ENCODE measurements at regions not wholly inside any gene's neighbourhood (a gene's known extent, or its start where the extent isn't known, plus 50 kb on each side); places are given as distances from the start of the nearest gene placed in this dataset.

DNA sequence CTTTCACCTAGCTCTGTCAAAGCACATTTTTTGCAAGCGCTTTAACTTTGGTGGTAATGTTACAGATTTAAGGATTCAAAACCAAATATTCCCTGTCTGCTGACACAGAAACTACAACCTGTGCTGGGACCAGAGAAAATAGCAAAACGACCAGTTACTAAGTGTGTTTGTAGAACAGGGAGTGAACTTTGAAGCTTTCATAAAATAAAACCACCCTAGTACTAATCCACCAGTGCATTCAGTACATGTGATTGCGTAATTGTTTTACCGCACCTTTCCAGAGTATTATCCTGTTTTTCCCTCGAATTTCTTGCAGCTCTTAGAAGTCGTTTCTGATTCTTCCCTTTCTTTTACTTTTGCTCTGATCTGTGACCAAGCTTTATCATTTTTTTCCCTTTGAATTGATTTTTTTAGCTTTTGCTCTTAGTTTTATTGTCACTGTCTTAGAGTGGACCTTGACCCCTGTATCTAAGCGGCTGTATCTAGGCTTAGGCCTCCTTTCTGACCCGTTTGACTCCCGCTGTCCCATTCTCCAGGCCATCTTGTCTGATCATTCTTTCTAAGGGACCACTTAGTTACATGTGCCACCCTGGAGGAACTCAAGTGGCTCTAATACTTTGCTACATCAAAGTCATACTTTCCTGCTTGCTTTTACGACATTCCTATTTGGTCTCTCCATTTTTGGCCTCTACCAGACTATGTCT lies 429.4 kb downstream of the PCNX1 start:
- Histone ChIP-seq H2AFZ (ENCODE audit: low read length) (no peak overlapping the region), H3T11ph (ENCODE audit: low read length) (no peak overlapping the region), H2AK5ac (ENCODE audit: insufficient read length, low read length) (no peak overlapping the region), H3K27ac (ENCODE audit: insufficient read length, low read depth, low read length) (no peak overlapping the region), H3K9me3 (ENCODE audit: control insufficient read depth, low read depth, low read length) (no peaks in the 10 kb centered on the region), H2BK5ac (ENCODE audit: insufficient read length, low read length) (no peak overlapping the region), H3K23ac (ENCODE audit: insufficient read length, low read depth, low read length) (no peak overlapping the region), H3K27me3 (ENCODE audit: insufficient read depth, low read length) (no peaks in the 10 kb centered on the region), H2BK15ac (ENCODE audit: low read depth, low read length) (no peak overlapping the region), H2BK12ac (ENCODE audit: insufficient read length, low read depth, low read length) (no peak overlapping the region), H3K4me1 (ENCODE audit: insufficient read depth, low read length) (no peaks in the 10 kb centered on the region; the same call in 1 of the 2 replicates), H3K18ac (ENCODE audit: insufficient read length, low read depth, low read length) (no peak overlapping the region), H4K20me1 (ENCODE audit: control insufficient read depth, insufficient read depth, insufficient read length) (no peaks in the 10 kb centered on the region), H3K14ac (ENCODE audit: insufficient read depth, low read length) (no peak overlapping the region), H3K79me2 (ENCODE audit: insufficient read depth, low read length) (peaks cover 15% of the 10 kb centered on the region; the same call in 1 of the 2 replicates), H4K91ac (ENCODE audit: insufficient read length, low read depth, low read length) (no peak overlapping the region), H3K4ac (ENCODE audit: low read depth, low read length) (no peak overlapping the region), H4K5ac (ENCODE audit: insufficient read length, low read depth, low read length) (no peak overlapping the region), H3K4me2 (ENCODE audit: insufficient read depth, insufficient read length, low read length) (no peak overlapping the region), H2BK120ac (ENCODE audit: low read depth, low read length, poor library complexity, severe bottlenecking) (no peak overlapping the region), H3K9ac (ENCODE audit: extremely low read depth, insufficient read length, low read length) (no peak overlapping the region), H3K23me2 (ENCODE audit: insufficient read length, low read depth, low read length, poor library complexity, severe bottlenecking) (no peaks in the 10 kb centered on the region), H4K8ac (replicated peaks; ENCODE audit: insufficient read length, low read depth, low read length) (no peak overlapping the region), H3K79me1 (ENCODE audit: insufficient read depth, low read depth, low read length, poor library complexity, severe bottlenecking) (peaks cover 11% of the 10 kb centered on the region), H2BK20ac (ENCODE audit: low read depth, low read length, poor library complexity, severe bottlenecking) (no peak overlapping the region), H3K56ac (ENCODE audit: insufficient read length, low read depth, low read length) (no peak overlapping the region)
- Mint-ChIP-seq H3K27me3 (ENCODE audit: low read depth) (no peaks in the 10 kb centered on the region; the same call in 1 of the 2 replicates), H3K27ac (0 out of 7 replicates have a peak overlapping the region, but pooled peaks of 1 of the 3 experiments have one; percentile 51), H3K4me3 (no peak overlapping the region), H3K36me3 (ENCODE audit: insufficient read depth in 1 of 3, low read depth in 3 of 3) (peaks cover 4 to 10% (median 10%) of the 10 kb centered on the region in 3 experiments; a peak in 5 of 7 replicates), H3K4me1 (peaks cover 7 to 12% of the 10 kb centered on the region in 2 experiments), H3K9me3 (no peaks in the 10 kb centered on the region)
- DNase-seq: no peak
- no CpG with 5 or more reads among the region's 10 CpGs for WGBS (ENCODE audit: extremely low coverage, insufficient read length, low lambda C conversion rate)
- TF ChIP-seq, protein P1, sequence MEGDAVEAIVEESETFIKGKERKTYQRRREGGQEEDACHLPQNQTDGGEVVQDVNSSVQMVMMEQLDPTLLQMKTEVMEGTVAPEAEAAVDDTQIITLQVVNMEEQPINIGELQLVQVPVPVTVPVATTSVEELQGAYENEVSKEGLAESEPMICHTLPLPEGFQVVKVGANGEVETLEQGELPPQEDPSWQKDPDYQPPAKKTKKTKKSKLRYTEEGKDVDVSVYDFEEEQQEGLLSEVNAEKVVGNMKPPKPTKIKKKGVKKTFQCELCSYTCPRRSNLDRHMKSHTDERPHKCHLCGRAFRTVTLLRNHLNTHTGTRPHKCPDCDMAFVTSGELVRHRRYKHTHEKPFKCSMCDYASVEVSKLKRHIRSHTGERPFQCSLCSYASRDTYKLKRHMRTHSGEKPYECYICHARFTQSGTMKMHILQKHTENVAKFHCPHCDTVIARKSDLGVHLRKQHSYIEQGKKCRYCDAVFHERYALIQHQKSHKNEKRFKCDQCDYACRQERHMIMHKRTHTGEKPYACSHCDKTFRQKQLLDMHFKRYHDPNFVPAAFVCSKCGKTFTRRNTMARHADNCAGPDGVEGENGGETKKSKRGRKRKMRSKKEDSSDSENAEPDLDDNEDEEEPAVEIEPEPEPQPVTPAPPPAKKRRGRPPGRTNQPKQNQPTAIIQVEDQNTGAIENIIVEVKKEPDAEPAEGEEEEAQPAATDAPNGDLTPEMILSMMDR (conservative IDR thresholded peaks at IDR 0.05): no peak
